Colonic mucosa (tissue), 4 donors: ENCODE measurements at regions not wholly inside any gene's neighbourhood (a gene's known extent, or its start where the extent isn't known, plus 50 kb on each side); places are given as distances from the start of the nearest gene placed in this dataset.

Source experiments
- DNase-seq: peaks from one replicate; pipeline ENCODE4 v3.0.0-alpha.2; 2020
- H3K27ac ChIP-seq: fragments of 200-600 bp; one replicate; pipeline ENCODE4 v1.8.0; 2021
- H3K27me3 ChIP-seq: fragments of 200-600 bp; one replicate; pipeline ENCODE4 v1.8.0; 2021
- H3K36me3 ChIP-seq: fragments of 200-600 bp; one replicate; pipeline ENCODE4 v1.8.0; 2021
- H3K4me1 ChIP-seq: fragments of 200-600 bp; one replicate; pipeline ENCODE4 v1.8.0; 2021; ENCODE audit warnings: mild to moderate bottlenecking
- H3K4me3 ChIP-seq: fragments of 200-600 bp; one replicate; pipeline ENCODE4 v1.8.0; 2021
- H3K9ac ChIP-seq, 2 donors: one replicate each; pipeline ENCODE4 v1.7.0; 2013; ENCODE audit warnings: control low read depth in 2 of 2, low read depth in 2 of 2, low read length in 2 of 2
- H3K9me3 ChIP-seq: fragments of 200-600 bp; one replicate; pipeline ENCODE4 v1.8.0; 2021
- CTCF ChIP-seq: fragments of 200-600 bp; IDR thresholded peaks from one replicate; pipeline ENCODE4 v1.8.0; 2022; ENCODE audit warnings: antibody characterized with exemption, mild to moderate bottlenecking
- intact Hi-C: fragments of 100-400 bp; cut with DNase I; formaldehyde crosslinking; loops from one replicate; pipeline ENCODE4 v1.14.1; 2022
- donor health status: healthy.
- donor health status: DM: no; HTN: no; CAD: no.
- donor health status: DM: no; HTN: no; CAD: no.

GRCh38 chr7:17654940-17655339 is 285.4 kb downstream of the SNX13 start:
- Histone ChIP-seq H3K27ac (no peak overlapping the region), H3K4me1 (no peaks in the 10 kb centered on the region), H3K9me3 (no peaks in the 10 kb centered on the region), H3K27me3 (no peaks in the 10 kb centered on the region), H3K9ac (no peak overlapping the region), H3K36me3 (no peaks in the 10 kb centered on the region), H3K4me3 (no peak overlapping the region)
- intact Hi-C loops = loop anchor here (5.0 kb wide), 1 partner anchor 353 kb away; no protein-coding TSS in a partner anchor
- TF ChIP-seq CTCF = no peak
- DNase-seq = no peak

- intact Hi-C loops = no loop called here
- Histone ChIP-seq H3K27ac (no peak overlapping the region), H3K9me3 (no peaks in the 10 kb centered on the region), H3K36me3 (no peaks in the 10 kb centered on the region), H3K4me3 (no peak overlapping the region), H3K27me3 (no peaks in the 10 kb centered on the region), H3K9ac (no peak overlapping the region), H3K4me1 (no peaks in the 10 kb centered on the region)
- DNase-seq = no peak
- TF ChIP-seq CTCF = no peak
These were observed 281.2 kb downstream of the SNX13 start for GRCh38 chr7:17659126-17659525.

GRCh38 chr7:17660116-17660515 is 280.2 kb downstream of the SNX13 start:
- Histone ChIP-seq H3K9me3 (no peaks in the 10 kb centered on the region), H3K36me3 (no peaks in the 10 kb centered on the region), H3K27ac (no peak overlapping the region), H3K9ac (no peak overlapping the region), H3K27me3 (no peaks in the 10 kb centered on the region), H3K4me1 (no peaks in the 10 kb centered on the region), H3K4me3 (no peak overlapping the region)
- DNase-seq = no peak
- intact Hi-C loops = no loop called here
- TF ChIP-seq CTCF = no peak

- Histone ChIP-seq H3K36me3 (no peaks in the 10 kb centered on the region), H3K9ac (no peak overlapping the region), H3K4me1 (no peaks in the 10 kb centered on the region), H3K27ac (no peak overlapping the region), H3K27me3 (no peaks in the 10 kb centered on the region), H3K9me3 (no peaks in the 10 kb centered on the region), H3K4me3 (no peak overlapping the region)
- intact Hi-C loops = no loop called here
- no peak for TF ChIP-seq CTCF
- DNase-seq = no peak
These were observed 278.2 kb downstream of the SNX13 start for GRCh38 chr7:17661982-17662585.

GRCh38 chr7:17663061-17663675 is 277.1 kb downstream of the SNX13 start:
- Histone ChIP-seq H3K4me3 (no peak overlapping the region), H3K9me3 (no peaks in the 10 kb centered on the region), H3K4me1 (no peaks in the 10 kb centered on the region), H3K9ac (no peak overlapping the region), H3K27ac (no peak overlapping the region), H3K36me3 (no peaks in the 10 kb centered on the region), H3K27me3 (no peaks in the 10 kb centered on the region)
- TF ChIP-seq CTCF = no peak
- DNase-seq = no peak
- intact Hi-C loops = no loop called here
